Neural progenitor cell (in vitro differentiated cells): ENCODE measurements at regions not wholly inside any gene's neighbourhood (a gene's known extent, or its start where the extent isn't known, plus 50 kb on each side); places are given as distances from the start of the nearest gene placed in this dataset.

Experiments used
- EZH2 ChIP-seq: fragments of 200-600 bp; sonication (generic); IDR thresholded peaks from 2 replicates; pipeline ENCODE4 v1.6.1; 2017; ENCODE audit warnings: antibody characterized with exemption, mild to moderate bottlenecking, moderate library complexity
- EZH2phosphoT487 ChIP-seq: fragments of 200-600 bp; sonication (generic); IDR thresholded peaks from 2 replicates; pipeline ENCODE4 v1.6.1; 2017; ENCODE audit warnings: antibody characterized with exemption
- TF ChIP-seq, protein P1 (sequence below): fragments of 200-600 bp; sonication (generic); IDR thresholded peaks from 2 replicates; pipeline ENCODE4 v1.5.1; 2017; ENCODE audit warnings: antibody characterized with exemption, mild to moderate bottlenecking

DNA sequence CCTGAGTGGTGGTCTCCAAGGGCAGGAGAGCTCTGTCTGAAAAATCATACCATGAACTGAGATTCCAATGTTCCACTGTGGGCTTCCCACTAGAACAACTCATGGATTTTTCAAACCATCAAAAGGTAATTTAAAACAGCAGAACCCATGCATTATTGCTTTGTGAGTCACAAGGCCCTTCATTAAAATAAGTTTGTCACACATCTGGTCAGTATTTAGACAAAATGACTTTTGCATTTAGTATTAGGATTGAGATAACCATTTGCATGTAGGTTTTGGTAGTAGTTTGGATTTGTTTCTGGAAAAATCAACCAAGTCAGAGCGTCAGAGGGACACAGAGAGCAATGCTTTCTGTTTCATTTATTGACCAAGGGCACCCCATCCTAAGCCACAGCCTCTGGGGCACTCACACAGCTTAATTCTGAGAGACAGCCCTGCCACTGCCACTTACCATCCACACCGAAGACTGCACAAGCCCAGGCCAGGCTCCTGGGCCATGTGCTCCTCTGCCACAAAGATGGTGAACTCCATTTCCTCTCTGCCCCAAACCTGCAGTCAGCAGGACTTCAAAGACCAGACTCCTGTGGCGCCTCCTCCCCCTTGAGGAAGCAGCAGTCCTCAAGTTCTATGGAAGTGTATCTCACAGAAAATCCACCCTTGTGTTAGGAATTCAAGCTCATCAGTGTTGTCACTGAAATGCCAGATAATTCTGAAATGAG lies 132.6 kb upstream of the DUSP10 start:
- TF ChIP-seq, protein P1, sequence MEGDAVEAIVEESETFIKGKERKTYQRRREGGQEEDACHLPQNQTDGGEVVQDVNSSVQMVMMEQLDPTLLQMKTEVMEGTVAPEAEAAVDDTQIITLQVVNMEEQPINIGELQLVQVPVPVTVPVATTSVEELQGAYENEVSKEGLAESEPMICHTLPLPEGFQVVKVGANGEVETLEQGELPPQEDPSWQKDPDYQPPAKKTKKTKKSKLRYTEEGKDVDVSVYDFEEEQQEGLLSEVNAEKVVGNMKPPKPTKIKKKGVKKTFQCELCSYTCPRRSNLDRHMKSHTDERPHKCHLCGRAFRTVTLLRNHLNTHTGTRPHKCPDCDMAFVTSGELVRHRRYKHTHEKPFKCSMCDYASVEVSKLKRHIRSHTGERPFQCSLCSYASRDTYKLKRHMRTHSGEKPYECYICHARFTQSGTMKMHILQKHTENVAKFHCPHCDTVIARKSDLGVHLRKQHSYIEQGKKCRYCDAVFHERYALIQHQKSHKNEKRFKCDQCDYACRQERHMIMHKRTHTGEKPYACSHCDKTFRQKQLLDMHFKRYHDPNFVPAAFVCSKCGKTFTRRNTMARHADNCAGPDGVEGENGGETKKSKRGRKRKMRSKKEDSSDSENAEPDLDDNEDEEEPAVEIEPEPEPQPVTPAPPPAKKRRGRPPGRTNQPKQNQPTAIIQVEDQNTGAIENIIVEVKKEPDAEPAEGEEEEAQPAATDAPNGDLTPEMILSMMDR: no peak
- TF ChIP-seq EZH2 (no peak), EZH2phosphoT487 (no peak)
